Smooth muscle cell (in vitro differentiated cells): ENCODE measurements at regions not wholly inside any gene's neighbourhood (a gene's known extent, or its start where the extent isn't known, plus 50 kb on each side); places are given as distances from the start of the nearest gene placed in this dataset.

ENCODE experiments used
- DNase-seq: peaks from one replicate; lab custom pipeline; 2025; ENCODE audit not compliant: unreplicated experiment; lab: John Stamatoyannopoulos, UW
- H2AFZ ChIP-seq: fragments of 200-600 bp; sonication (generic); 2 replicates; pipeline ENCODE4 v1.6.0; 2016; ENCODE audit warnings: antibody characterized with exemption, low read depth, mild to moderate bottlenecking
- H3F3A ChIP-seq: fragments of 200-600 bp; sonication (generic); 2 replicates; pipeline ENCODE4 v1.6.0; 2017; ENCODE audit warnings: antibody characterized with exemption, low read depth
- H3K27ac ChIP-seq: fragments of 200-600 bp; sonication (generic); 2 replicates; pipeline ENCODE4 v1.5.1; 2016; ENCODE audit warnings: low read depth, mild to moderate bottlenecking
- H3K27me3 ChIP-seq: fragments of 200-600 bp; sonication (generic); 2 replicates; pipeline ENCODE4 v1.6.1; 2016; ENCODE audit warnings: low read depth, mild to moderate bottlenecking
- H3K36me3 ChIP-seq: fragments of 200-600 bp; sonication (generic); 2 replicates; pipeline ENCODE4 v1.5.1; 2016; ENCODE audit warnings: low read depth
- H3K4me1 ChIP-seq: fragments of 200-600 bp; sonication (generic); 2 replicates; pipeline ENCODE4 v1.5.1; 2016; ENCODE audit warnings: low read depth
- H3K4me2 ChIP-seq: fragments of 200-600 bp; sonication (generic); 2 replicates; pipeline ENCODE4 v1.6.0; 2016; ENCODE audit warnings: mild to moderate bottlenecking
- H3K4me3 ChIP-seq: fragments of 200-600 bp; sonication (generic); 2 replicates; pipeline ENCODE4 v1.5.1; 2016; ENCODE audit warnings: mild to moderate bottlenecking
- H3K79me2 ChIP-seq: fragments of 200-600 bp; sonication (generic); 2 replicates; pipeline ENCODE4 v1.6.0; 2016; ENCODE audit warnings: low read depth, mild to moderate bottlenecking
- H3K9ac ChIP-seq: fragments of 200-600 bp; sonication (generic); 2 replicates; pipeline ENCODE4 v1.6.0; 2016; ENCODE audit warnings: low read depth
- H3K9me3 ChIP-seq: fragments of 200-600 bp; sonication (generic); replicated peaks from 2 replicates; pipeline ENCODE4 v1.5.1; 2016; ENCODE audit warnings: low read depth
- H4K20me1 ChIP-seq: fragments of 200-600 bp; sonication (generic); 2 replicates; pipeline ENCODE4 v1.6.0; 2016; ENCODE audit warnings: low read depth
- CTCF ChIP-seq: fragments of 200-600 bp; sonication (generic); IDR thresholded peaks from 2 replicates; pipeline ENCODE4 v1.5.1; 2017; ENCODE audit warnings: borderline replicate concordance, mild to moderate bottlenecking, antibody characterized with exemption; ENCODE audit not compliant: insufficient read depth, poor library complexity, severe bottlenecking
- WGBS: methylation state at CpG from one replicate; pipeline ENCODE4 v1.1.7; 2016; ENCODE audit warnings: low lambda C conversion rate; 5-methylcytosine and 5-hydroxymethylcytosine counted together

- Histone ChIP-seq H3K9me3 (no peaks in the 10 kb centered on the region), H3K4me2 (no peak overlapping the region), H3K27me3 (no peaks in the 10 kb centered on the region), H4K20me1 (no peaks in the 10 kb centered on the region), H3K4me3 (no peak overlapping the region), H3K27ac (no peak overlapping the region), H3K9ac (no peak overlapping the region), H3K79me2 (no peaks in the 10 kb centered on the region), H2AFZ (no peak overlapping the region), H3K36me3 (no peaks in the 10 kb centered on the region), H3F3A (no peaks in the 10 kb centered on the region), H3K4me1 (no peaks in the 10 kb centered on the region)
- WGBS, result 89% methylated on average over 5 of the region's 5 CpGs
- no peak for DNase-seq
- no peak for TF ChIP-seq CTCF
Measured at GRCh38 chr1:102182603-102183260, 186.0 kb upstream of the OLFM3 start.

- H3K4me1 ChIP-seq, result no peaks in the 10 kb centered on the region
- no peak overlapping the region for H3K27ac ChIP-seq
- 92% methylated on average over 2 of the region's 2 CpGs for WGBS
- no peak for TF ChIP-seq CTCF
- H3K36me3 ChIP-seq, result no peaks in the 10 kb centered on the region
- H3K4me2 ChIP-seq, result no peak overlapping the region
- H3K4me3 ChIP-seq, result no peak overlapping the region
- no peaks in the 10 kb centered on the region for H3K27me3 ChIP-seq
- H3F3A ChIP-seq, result no peaks in the 10 kb centered on the region
- H3K9ac ChIP-seq, result no peak overlapping the region
- no peaks in the 10 kb centered on the region for H3K9me3 ChIP-seq
- H3K79me2 ChIP-seq, result no peaks in the 10 kb centered on the region
- no peak for DNase-seq
- no peaks in the 10 kb centered on the region for H4K20me1 ChIP-seq
- no peak overlapping the region for H2AFZ ChIP-seq
Measured at GRCh38 chr1:102181341-102181740, 184.6 kb upstream of the OLFM3 start.

GRCh38 chr1:102178480-102178879, 181.8 kb upstream of the OLFM3 start:
- no peak for DNase-seq
- WGBS, result 85% methylated on average over 2 of the region's 2 CpGs
- Histone ChIP-seq H3K36me3 (no peaks in the 10 kb centered on the region), H3K79me2 (no peaks in the 10 kb centered on the region), H4K20me1 (no peaks in the 10 kb centered on the region), H3K27ac (no peak overlapping the region), H2AFZ (no peak overlapping the region), H3F3A (no peaks in the 10 kb centered on the region), H3K4me2 (no peak overlapping the region), H3K9me3 (no peaks in the 10 kb centered on the region), H3K4me1 (no peaks in the 10 kb centered on the region), H3K4me3 (no peak overlapping the region), H3K27me3 (no peaks in the 10 kb centered on the region), H3K9ac (no peak overlapping the region)
- TF ChIP-seq CTCF, result no peak

GRCh38 chr1:102174259-102174863, 177.6 kb upstream of the OLFM3 start:
- H3K4me1 ChIP-seq, result no peaks in the 10 kb centered on the region
- no peak overlapping the region for H2AFZ ChIP-seq
- H4K20me1 ChIP-seq, result no peaks in the 10 kb centered on the region
- no peaks in the 10 kb centered on the region for H3K27me3 ChIP-seq
- H3K9ac ChIP-seq, result no peak overlapping the region
- WGBS, result 25% methylated on average over 2 of the region's 2 CpGs
- TF ChIP-seq CTCF, result peak; percentile 33
- H3K27ac ChIP-seq, result no peak overlapping the region
- H3K4me3 ChIP-seq, result no peak overlapping the region
- H3K79me2 ChIP-seq, result no peaks in the 10 kb centered on the region
- no peak for DNase-seq
- no peaks in the 10 kb centered on the region for H3K36me3 ChIP-seq
- H3F3A ChIP-seq, result no peaks in the 10 kb centered on the region
- H3K9me3 ChIP-seq, result no peaks in the 10 kb centered on the region
- H3K4me2 ChIP-seq, result no peak overlapping the region
